Fibroblast of the aortic adventitia (primary cell): ENCODE measurements at regions not wholly inside any gene's neighbourhood (a gene's known extent, or its start where the extent isn't known, plus 50 kb on each side); places are given as distances from the start of the nearest gene placed in this dataset.
A peak's percentile ranks its signal among the peaks of the same experiment; 100 is the strongest.

ENCODE experiments used
- DNase-seq: peaks from one replicate; pipeline ENCODE4 v3.0.0-alpha.2; 2010; ENCODE audit warnings: low read depth
- H3K4me3 ChIP-seq: 2 replicates; pipeline ENCODE4 v1.5.1; 2011; ENCODE audit warnings: low read depth, mild to moderate bottlenecking, control low read depth, low read length, moderate library complexity
- CTCF ChIP-seq: IDR thresholded peaks from 2 replicates; pipeline ENCODE4 v1.5.1; 2011; ENCODE audit warnings: mild to moderate bottlenecking, low read length, control low read depth, inconsistent platforms; ENCODE audit not compliant: insufficient read depth

DNA sequence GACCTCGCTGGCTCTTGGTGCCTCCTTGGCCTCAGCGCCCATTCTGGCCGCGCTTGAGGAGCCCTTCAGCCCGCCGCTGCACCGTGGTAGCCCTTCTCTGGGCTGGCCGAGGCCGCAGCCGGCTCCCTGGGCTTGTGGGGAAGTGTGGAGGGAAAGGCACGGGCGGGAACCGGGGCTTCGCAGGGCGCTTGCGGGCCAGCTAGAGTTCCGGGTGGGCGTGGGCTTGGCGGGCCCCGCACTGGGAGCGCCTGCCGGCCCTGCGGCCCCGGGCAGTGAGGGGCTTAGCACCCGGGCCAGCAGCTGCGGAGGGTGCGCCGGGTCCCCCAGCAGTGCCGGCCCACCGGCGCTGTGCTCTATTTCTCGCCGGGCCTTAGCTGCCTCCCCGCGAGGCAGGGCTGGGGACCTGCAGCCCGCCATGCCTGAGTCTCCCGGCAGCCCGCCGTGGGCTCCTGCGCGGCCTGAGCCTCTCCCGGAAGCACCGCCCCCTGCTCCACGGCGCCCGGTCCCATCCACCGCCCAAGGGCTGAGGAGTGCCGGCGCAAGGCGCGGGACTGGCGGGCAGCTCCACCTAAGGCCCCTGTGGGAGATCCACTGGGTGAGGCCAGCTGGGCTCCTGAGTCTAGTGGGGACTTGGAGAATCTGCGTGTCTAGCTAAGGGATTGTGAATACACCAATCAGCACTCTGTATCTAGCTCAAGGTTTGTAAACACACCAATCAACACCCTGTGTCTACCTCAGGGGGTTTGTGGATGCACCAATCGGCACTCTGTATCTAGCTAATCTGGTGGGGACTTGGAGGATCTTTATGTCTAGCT lies 141.1 kb downstream of the SLCO4C1 start:
- H3K4me3 ChIP-seq = peak overlapping the region; percentile 47
- DNase-seq = peak; percentile 8

DNA sequence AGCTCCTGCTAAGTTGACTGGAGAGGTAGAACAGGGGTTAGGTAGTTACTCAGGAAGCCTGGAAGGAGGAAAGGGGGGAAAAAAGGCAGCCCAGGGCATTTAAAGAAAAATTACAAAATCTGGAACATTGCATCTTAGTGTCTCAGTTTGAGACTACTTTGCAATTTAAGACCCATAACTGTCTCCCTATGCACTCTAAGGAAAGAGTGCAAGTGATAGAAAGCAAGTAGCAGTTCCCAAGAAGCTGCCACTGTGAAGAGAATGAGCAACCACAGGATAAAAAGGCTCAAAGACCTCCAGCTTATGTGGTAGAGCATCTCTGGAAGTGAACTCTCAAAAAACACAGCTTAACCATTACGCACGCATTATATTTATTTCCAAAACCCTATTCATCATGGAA lies 141.8 kb downstream of the SLCO4C1 start:
- peak overlapping the region; percentile 47 for H3K4me3 ChIP-seq
- no peak for TF ChIP-seq CTCF
- peak; percentile 2 for DNase-seq

- peak; percentile 16 for TF ChIP-seq CTCF
- DNase-seq = peak; percentile 23
- H3K4me3 ChIP-seq = no peak overlapping the region
Observed at GRCh38 chr5:102153003-102153759, 142.9 kb downstream of the SLCO4C1 start.

DNA sequence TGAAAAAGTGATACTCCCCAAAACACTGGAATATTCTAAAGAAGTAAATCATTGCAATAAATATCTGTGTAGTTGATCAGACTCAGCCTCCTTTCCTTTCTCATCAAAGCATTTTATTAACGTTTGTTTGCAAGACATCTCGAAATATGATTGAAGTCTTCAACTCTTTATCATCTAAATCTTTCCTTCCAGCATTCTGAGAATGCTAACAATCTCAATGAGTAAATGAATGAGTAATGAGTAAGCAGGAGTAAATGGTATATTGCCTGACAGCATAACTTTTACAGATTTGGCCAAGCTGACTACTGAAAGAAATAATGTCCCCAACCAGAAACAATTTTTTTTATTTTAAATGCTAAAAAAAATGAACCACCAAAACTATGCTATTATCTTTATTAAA lies 157.1 kb downstream of the SLCO4C1 start:
- no peak for DNase-seq
- no peak for TF ChIP-seq CTCF
- no peak overlapping the region for H3K4me3 ChIP-seq

GRCh38 chr5:102138243-102138653 lies 157.8 kb downstream of the SLCO4C1 start:
- no peak for TF ChIP-seq CTCF
- DNase-seq = no peak
- no peak overlapping the region for H3K4me3 ChIP-seq

- TF ChIP-seq CTCF = no peak
Observed at GRCh38 chr5:102130890-102131289, 165.2 kb downstream of the SLCO4C1 start.

DNA sequence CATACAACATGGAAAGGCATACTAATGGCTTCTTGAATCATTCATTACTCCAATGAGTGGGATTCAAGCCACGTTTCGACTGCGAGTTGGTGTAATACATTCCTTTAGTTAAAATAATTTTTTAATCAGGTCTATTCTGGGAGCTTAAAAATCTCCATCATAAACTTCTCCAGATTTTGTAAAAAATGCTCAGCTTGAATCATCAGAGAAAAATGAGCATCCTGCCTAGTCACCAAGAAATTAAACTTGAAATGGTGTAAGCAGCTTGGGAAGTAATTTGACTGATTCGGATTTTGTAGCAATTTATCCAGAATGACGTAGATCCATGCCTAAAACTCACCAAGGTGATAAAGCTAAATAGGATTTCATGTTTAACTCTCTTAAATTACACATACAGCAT lies 165.7 kb downstream of the SLCO4C1 start:
- DNase-seq = peak; percentile 2
- H3K4me3 ChIP-seq = no peak overlapping the region
- TF ChIP-seq CTCF = no peak

More at GRCh38 chr5:102130890-102131289, 165.2 kb downstream of the SLCO4C1 start:
- no peak overlapping the region for H3K4me3 ChIP-seq
- DNase-seq = no peak
